ENCODE measurements at regions not wholly inside any gene's neighbourhood (a gene's known extent, or its start where the extent isn't known, plus 50 kb on each side); places are given as distances from the start of the nearest gene placed in this dataset.

DNA sequence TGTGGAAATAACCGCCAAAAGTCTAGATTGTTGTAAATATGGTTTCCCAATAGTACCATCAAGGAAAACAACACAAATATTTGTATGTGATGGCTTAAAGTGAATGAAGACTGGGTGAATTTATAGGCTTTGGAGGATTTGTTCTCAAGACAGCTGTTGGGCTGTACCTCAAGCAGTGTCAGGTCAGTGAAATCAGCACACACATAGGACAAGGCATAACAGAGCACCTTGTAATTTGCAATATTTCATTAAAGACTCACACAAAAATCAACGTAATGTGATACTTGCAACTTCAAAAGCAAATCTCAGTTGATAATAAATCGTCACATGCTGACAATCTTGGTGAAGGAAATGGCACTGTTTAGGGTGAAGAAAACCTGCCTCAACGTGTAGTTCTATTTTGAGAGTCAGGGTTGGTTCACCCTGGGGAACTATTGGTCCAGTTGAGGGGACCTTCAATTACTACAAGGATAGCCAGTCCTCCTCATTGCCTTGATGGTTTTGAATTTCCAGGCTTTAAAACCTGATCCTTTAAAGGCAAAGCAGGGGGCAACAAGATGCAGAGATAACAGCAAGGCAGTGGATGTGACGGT is 126.8 kb upstream of the ST6GAL2 start:
- no peak for DNase-seq (ENCODE audit: low read depth in 1 of 2, low spot score in 1 of 2)
- in situ Hi-C loops (cut with HindIII; ENCODE audit: low pct_unique_long_range_greater_than_20kb, low sequenced_read_pairs), result no loop called here
- no peak for TF ChIP-seq JUND (IDR thresholded peaks at IDR 0.05; ENCODE audit: low read depth)

GRCh38 chr2:107013884-107014283 is 127.9 kb upstream of the ST6GAL2 start:
- in situ Hi-C loops (cut with HindIII; ENCODE audit: low pct_unique_long_range_greater_than_20kb, low sequenced_read_pairs), result no loop called here
- no peak for TF ChIP-seq JUND (IDR thresholded peaks at IDR 0.05; ENCODE audit: low read depth)
- DNase-seq (ENCODE audit: low read depth in 1 of 2, low spot score in 1 of 2), result no peak

DNA sequence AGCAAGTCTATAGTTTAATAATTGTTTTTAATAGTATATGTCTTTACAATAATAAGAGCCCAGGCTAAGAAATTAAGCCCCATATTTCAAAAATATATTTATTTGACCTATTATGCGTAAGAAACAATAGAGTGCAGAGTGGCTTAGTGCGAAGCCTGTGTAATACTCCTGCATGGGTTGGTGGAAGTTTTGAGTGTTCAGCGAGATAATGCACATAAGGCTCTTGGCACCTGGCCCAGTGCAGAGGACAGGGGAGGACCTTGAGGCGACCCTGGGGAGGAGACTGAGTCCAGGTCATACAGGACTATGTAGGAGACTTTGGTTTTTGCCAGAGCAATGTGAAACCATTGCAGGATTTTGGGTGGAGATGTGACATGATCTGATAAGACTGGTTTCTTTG is 132.4 kb upstream of the ST6GAL2 start:
- DNase-seq (ENCODE audit: low read depth in 1 of 2, low spot score in 1 of 2), result no peak
- in situ Hi-C loops (cut with HindIII; ENCODE audit: low pct_unique_long_range_greater_than_20kb, low sequenced_read_pairs), result no loop called here
- TF ChIP-seq JUND (IDR thresholded peaks at IDR 0.05; ENCODE audit: low read depth), result no peak

DNA sequence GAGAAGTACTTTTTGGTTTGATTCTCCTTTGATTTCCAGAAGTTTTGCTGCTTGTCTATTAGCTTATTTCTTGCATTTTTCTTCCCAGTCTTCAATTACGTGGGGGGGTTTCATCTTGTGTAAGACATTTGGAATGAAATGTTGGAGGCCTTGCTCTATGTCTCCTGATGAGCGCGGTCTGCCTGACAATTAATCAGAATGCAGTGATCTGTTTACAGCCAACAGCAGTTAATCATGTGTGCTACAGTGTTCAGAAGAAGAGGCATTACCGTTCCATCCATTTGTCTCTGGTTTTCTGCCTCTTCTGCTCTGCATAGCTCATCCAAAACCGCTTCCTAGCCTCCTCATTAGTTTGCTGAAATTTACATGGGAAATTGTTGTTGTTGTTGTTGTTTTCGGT is 134.4 kb upstream of the ST6GAL2 start:
- DNase-seq (ENCODE audit: low read depth in 1 of 2, low spot score in 1 of 2), result no peak
- in situ Hi-C loops (cut with HindIII; ENCODE audit: low pct_unique_long_range_greater_than_20kb, low sequenced_read_pairs), result no loop called here
- TF ChIP-seq JUND (IDR thresholded peaks at IDR 0.05; ENCODE audit: low read depth), result no peak

DNA sequence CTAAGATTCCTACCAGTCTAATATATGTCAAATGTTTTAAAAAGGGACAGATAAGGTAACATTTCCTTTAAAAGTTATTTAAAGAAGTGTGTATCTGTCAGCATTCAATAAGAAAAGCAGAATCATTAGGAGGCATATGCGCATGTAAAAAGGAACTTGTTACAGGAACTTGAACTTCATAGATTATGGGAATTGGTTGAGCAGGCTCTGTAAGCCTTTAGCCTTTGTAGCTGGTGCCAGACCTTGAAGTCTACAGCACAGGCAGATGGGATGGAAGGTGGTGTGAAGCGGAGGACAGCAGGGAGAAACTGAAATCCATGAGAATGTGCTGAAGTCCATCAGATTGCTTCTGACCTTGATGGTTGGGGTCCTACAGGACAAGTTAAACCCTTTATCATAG is 138.3 kb upstream of the ST6GAL2 start:
- TF ChIP-seq JUND (IDR thresholded peaks at IDR 0.05; ENCODE audit: low read depth), result no peak
- DNase-seq (ENCODE audit: low read depth in 1 of 2, low spot score in 1 of 2), result no peak
- in situ Hi-C loops (cut with HindIII; ENCODE audit: low pct_unique_long_range_greater_than_20kb, low sequenced_read_pairs), result no loop called here

DNA sequence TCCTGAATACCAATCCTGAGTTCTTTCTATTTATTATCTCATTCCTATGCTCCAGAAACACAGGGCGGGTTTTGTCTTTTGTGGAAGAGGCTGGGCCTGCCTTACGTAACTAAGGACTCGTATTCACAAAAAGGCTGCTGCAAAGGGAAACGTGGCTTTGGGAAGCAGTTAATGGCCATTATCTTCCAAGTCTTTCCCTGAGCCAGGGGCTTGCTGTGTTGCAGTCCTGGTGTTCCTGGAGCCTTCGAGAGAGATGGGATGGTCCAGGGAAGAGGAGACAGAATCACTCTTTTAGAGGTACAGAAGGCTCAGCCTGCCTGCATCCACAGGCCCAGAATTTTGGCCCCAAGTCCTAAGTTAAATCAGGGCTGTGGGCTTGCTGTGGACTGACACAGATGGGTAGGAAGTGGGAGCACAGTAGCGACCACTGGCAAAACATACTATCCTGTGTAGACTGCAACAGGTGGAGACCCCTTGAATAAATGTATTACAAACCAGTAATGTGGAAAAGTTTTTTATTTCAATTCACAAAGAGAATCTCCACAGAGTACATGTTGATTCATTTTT is 139.4 kb upstream of the ST6GAL2 start:
- DNase-seq (ENCODE audit: low read depth in 1 of 2, low spot score in 1 of 2), result no peak
- in situ Hi-C loops (cut with HindIII; ENCODE audit: low pct_unique_long_range_greater_than_20kb, low sequenced_read_pairs), result no loop called here
- no peak for TF ChIP-seq JUND (IDR thresholded peaks at IDR 0.05; ENCODE audit: low read depth)

GRCh38 chr2:107025869-107026380 is 140.0 kb upstream of the ST6GAL2 start:
- DNase-seq (ENCODE audit: low read depth in 1 of 2, low spot score in 1 of 2), result no peak
- in situ Hi-C loops (cut with HindIII; ENCODE audit: low pct_unique_long_range_greater_than_20kb, low sequenced_read_pairs), result no loop called here
- no peak for TF ChIP-seq JUND (IDR thresholded peaks at IDR 0.05; ENCODE audit: low read depth)

DNA sequence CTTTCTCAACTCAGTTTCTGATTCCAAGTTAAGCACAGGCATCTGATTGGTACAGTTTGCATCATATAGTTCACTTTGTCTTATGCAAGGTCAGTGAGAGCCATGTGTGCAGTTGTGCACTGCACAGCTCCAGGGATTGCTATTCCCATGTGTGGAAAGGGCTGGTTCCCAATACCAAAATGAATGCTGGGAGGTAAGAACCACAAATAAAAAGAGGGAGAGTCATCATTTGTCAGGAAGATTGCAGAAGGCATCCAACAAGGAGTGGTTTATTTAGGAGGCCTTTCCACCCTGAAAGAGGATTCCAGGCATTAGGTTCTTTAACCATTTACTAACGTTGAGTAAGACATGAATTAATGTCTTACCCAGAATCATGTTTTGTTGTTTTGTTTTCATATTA is 141.2 kb upstream of the ST6GAL2 start:
- no peak for TF ChIP-seq JUND (IDR thresholded peaks at IDR 0.05; ENCODE audit: low read depth)
- DNase-seq (ENCODE audit: low read depth in 1 of 2, low spot score in 1 of 2), result no peak
- in situ Hi-C loops (cut with HindIII; ENCODE audit: low pct_unique_long_range_greater_than_20kb, low sequenced_read_pairs), result no loop called here

DNA sequence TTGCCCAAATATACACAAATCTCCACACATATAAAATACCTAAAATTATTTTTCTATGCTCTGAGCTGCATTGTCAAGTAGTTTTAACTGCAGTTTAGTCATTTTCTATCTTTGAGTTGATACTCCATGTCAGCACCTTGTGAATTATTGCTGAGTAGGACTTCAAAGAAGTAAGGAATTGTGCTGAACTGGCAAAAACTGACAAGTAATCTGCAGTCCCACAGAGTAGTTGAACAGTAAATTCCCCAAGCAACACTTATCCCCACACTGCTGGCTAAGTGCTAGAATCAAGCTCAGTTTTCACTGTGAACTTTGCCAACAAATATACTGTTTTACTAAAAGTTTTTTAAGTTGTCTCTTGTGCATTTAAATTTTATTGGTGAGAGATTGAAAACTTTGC is 141.8 kb upstream of the ST6GAL2 start:
- in situ Hi-C loops (cut with HindIII; ENCODE audit: low pct_unique_long_range_greater_than_20kb, low sequenced_read_pairs), result no loop called here
- no peak for TF ChIP-seq JUND (IDR thresholded peaks at IDR 0.05; ENCODE audit: low read depth)
- DNase-seq (ENCODE audit: low read depth in 1 of 2, low spot score in 1 of 2), result no peak

DNA sequence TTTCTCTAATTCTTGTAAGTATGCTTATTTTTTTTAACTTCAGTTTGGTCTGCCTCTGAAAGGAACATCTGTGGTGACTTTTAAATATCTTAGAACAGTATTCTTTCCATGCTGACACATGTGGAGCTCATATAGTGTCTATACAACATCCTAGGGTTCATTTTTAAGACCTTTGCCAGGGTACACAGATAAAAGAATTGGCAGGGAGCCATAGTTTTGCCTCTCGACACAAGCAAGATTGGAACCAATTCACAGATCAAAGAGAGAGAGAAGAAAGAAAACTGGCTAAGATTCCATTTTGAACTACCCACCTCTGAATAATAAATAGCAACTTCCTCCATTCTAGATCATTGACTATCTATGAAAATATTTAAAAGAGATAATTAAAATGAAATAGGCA is 142.7 kb upstream of the ST6GAL2 start:
- no peak for TF ChIP-seq JUND (IDR thresholded peaks at IDR 0.05; ENCODE audit: low read depth)
- in situ Hi-C loops (cut with HindIII; ENCODE audit: low pct_unique_long_range_greater_than_20kb, low sequenced_read_pairs), result no loop called here
- no peak for DNase-seq (ENCODE audit: low read depth in 1 of 2, low spot score in 1 of 2)

DNA sequence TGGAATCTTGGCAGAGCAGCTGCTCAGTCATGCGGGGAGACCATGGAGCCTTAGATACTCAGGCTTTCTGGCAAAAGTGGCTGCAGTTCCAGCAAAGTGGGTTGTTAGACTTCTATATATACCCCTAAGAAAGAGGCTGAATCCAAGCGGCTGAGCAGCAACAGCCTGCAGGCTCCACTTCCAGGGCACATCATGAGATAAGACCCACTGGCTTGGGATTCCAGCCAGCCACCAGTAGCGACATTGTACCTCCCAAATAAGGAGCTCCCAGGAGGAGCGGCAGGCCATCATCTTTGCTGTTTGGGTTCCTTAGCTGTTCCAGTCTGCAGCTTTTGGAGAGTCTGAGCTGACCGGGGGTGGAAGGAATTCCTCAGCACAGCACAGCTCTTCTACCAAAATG is 150.3 kb upstream of the ST6GAL2 start:
- no peak for DNase-seq (ENCODE audit: low read depth in 1 of 2, low spot score in 1 of 2)
- TF ChIP-seq JUND (IDR thresholded peaks at IDR 0.05; ENCODE audit: low read depth), result no peak
- in situ Hi-C loops (cut with HindIII; ENCODE audit: low pct_unique_long_range_greater_than_20kb, low sequenced_read_pairs), result no loop called here

GRCh38 chr2:107062173-107062572 is 176.2 kb upstream of the ST6GAL2 start:
- in situ Hi-C loops (cut with HindIII; ENCODE audit: low pct_unique_long_range_greater_than_20kb, low sequenced_read_pairs), result no loop called here
- no peak for TF ChIP-seq JUND (IDR thresholded peaks at IDR 0.05; ENCODE audit: low read depth)
- no peak for DNase-seq (ENCODE audit: low read depth in 1 of 2, low spot score in 1 of 2)

DNA sequence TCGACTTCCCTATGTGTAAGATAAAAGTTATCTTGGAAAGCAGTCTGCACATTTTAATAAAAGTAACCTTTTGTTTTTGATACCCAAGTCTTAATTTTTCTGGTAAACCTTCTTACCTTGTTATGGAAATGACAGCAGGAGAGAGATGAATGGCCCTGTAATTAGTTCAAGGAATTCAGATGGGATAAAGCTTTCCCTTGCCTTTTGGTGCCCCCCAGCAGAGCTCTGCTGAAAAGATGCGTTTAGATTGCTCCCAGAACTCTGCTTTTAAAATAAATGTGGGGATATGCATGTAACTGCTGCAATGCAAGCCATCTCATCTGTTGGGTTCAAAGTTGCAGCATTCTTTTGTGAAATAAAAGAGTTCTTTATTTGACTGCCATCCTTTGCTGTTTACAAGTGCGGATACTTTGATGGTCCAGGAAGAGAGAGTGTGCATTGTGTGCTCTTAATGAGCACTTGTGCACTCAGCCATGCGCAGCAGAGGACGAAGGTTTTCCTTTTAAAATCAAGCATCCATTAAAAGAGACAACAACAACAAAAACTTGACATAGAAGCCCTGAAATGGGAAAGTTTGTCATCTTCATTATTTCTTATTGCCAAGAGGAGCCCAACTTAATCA is 176.7 kb upstream of the ST6GAL2 start:
- DNase-seq (ENCODE audit: low read depth in 1 of 2, low spot score in 1 of 2), result no peak
- in situ Hi-C loops (cut with HindIII; ENCODE audit: low pct_unique_long_range_greater_than_20kb, low sequenced_read_pairs), result no loop called here
- no peak for TF ChIP-seq JUND (IDR thresholded peaks at IDR 0.05; ENCODE audit: low read depth)
